Glutamatergic neuron (in vitro differentiated cells): ENCODE measurements at regions not wholly inside any gene's neighbourhood (a gene's known extent, or its start where the extent isn't known, plus 50 kb on each side); places are given as distances from the start of the nearest gene placed in this dataset.
"Not testable (repeated sequence)": the region's sequence is repeated elsewhere in the genome, so short reads cannot be mapped to it uniquely, and the experiment has no call there.

Source experiments
- DNase-seq: peaks from one replicate; pipeline ENCODE4 v3.0.0; 2022
- H3K27ac Mint-ChIP-seq: one replicate; pipeline ENCODE4 v1.8.0; 2020; ENCODE audit warnings: mild to moderate bottlenecking, mixed read lengths, inconsistent platforms; ENCODE audit not compliant: unreplicated experiment
- H3K27me3 Mint-ChIP-seq: one replicate; pipeline ENCODE4 v1.8.0; 2020; ENCODE audit warnings: mild to moderate bottlenecking, moderate library complexity, mixed read lengths, inconsistent platforms; ENCODE audit not compliant: unreplicated experiment
- H3K36me3 Mint-ChIP-seq: one replicate; pipeline ENCODE4 v1.8.0; 2020; ENCODE audit warnings: mild to moderate bottlenecking, mixed read lengths, inconsistent platforms; ENCODE audit not compliant: unreplicated experiment
- H3K4me1 Mint-ChIP-seq: one replicate; pipeline ENCODE4 v1.8.0; 2020; ENCODE audit warnings: mild to moderate bottlenecking, low read depth, mixed read lengths, inconsistent platforms; ENCODE audit not compliant: unreplicated experiment
- H3K4me3 Mint-ChIP-seq: one replicate; pipeline ENCODE4 v1.8.0; 2020; ENCODE audit warnings: mild to moderate bottlenecking, mixed read lengths, inconsistent platforms; ENCODE audit not compliant: unreplicated experiment
- H3K9me3 Mint-ChIP-seq: one replicate; pipeline ENCODE4 v1.8.0; 2020; ENCODE audit warnings: mild to moderate bottlenecking, moderate library complexity, mixed read lengths, inconsistent platforms; ENCODE audit not compliant: unreplicated experiment
- TF ChIP-seq, protein P1 (sequence below): fragments of 200-600 bp; sonication (generic); IDR thresholded peaks from one replicate; pipeline ENCODE4 v1.5.0; 2021; ENCODE audit not compliant: partially characterized antibody, unreplicated experiment

GRCh38 chr10:133014416-133015210, 72.2 kb upstream of the CFAP46 start:
- Mint-ChIP-seq H3K4me1 (no peaks in the 10 kb centered on the region), H3K4me3 (no peak overlapping the region), H3K27ac (no peak overlapping the region), H3K27me3 (peaks cover 9% of the 10 kb centered on the region), H3K36me3 (no peaks in the 10 kb centered on the region), H3K9me3 (peaks cover 6% of the 10 kb centered on the region)
- TF ChIP-seq, protein P1, sequence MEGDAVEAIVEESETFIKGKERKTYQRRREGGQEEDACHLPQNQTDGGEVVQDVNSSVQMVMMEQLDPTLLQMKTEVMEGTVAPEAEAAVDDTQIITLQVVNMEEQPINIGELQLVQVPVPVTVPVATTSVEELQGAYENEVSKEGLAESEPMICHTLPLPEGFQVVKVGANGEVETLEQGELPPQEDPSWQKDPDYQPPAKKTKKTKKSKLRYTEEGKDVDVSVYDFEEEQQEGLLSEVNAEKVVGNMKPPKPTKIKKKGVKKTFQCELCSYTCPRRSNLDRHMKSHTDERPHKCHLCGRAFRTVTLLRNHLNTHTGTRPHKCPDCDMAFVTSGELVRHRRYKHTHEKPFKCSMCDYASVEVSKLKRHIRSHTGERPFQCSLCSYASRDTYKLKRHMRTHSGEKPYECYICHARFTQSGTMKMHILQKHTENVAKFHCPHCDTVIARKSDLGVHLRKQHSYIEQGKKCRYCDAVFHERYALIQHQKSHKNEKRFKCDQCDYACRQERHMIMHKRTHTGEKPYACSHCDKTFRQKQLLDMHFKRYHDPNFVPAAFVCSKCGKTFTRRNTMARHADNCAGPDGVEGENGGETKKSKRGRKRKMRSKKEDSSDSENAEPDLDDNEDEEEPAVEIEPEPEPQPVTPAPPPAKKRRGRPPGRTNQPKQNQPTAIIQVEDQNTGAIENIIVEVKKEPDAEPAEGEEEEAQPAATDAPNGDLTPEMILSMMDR: no peak
- no peak for DNase-seq

DNA sequence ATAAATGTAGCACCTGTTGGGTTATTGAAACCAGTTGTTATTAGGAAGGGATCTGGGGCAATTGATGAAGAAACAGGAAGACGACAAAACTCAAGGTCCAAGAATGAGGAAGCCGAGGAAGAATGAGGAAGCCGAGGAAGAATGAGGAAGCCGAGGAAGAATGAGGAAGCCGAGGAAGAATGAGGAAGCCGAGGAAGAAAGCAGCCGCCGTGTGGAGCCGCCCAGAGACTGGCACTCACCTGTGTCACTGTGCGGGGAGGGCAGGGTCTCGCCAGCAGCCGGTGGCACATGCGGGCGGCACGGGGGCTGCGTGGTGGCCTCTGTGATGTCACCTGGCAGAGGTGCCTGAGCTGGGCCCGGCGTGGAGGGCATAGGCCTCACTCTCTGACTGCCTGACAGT, 71.1 kb upstream of the CFAP46 start:
- Mint-ChIP-seq H3K4me1 (no peaks in the 10 kb centered on the region), H3K27me3 (peaks cover 9% of the 10 kb centered on the region), H3K36me3 (no peaks in the 10 kb centered on the region), H3K9me3 (peaks cover 2% of the 10 kb centered on the region), H3K27ac (no peak overlapping the region), H3K4me3 (no peak overlapping the region)
- TF ChIP-seq, protein P1: no peak
- DNase-seq: no peak

DNA sequence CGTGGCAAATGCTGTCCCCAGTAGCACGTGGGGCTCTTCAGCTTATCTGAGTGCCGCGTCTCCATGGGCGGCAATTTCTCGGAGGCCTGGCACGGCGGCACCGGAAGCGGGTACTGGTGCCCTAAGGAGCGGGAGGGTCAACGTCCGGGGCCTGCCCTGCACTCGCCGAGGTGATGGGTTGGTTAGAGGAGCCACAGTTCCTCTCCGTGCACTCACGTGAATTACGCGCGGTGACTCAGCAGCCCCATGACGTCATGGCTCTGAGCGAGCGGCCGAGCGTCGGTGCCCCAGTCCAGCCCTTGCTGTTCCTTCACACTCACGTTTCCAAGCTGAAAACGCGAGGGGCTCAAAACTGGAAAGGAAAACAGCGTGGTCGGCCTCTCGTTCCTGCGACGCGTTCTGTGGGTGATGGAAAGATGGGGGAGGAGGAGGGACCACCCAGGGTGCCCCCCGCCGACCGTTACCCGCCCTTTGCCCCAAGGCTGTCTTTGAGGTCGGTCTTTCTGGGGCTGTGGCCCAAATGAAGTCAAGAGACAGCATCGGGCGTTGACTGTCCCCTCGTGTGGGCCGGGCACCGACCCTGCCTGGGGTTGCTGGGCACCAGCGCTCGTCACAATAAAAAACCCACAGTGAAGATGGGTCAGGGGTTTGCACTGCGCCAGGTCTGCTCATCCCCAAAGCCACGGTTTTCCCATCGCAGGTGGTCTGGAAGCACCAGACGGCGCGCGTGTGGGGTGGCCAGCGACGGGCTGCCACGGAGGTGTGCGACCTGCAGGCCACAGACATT, 70.4 kb upstream of the CFAP46 start:
- Mint-ChIP-seq H3K27me3 (peaks cover 9% of the 10 kb centered on the region), H3K36me3 (no peaks in the 10 kb centered on the region), H3K4me3 (no peak overlapping the region), H3K9me3 (peaks cover 2% of the 10 kb centered on the region), H3K27ac (no peak overlapping the region), H3K4me1 (no peaks in the 10 kb centered on the region)
- no peak for DNase-seq
- TF ChIP-seq, protein P1: no peak

DNA sequence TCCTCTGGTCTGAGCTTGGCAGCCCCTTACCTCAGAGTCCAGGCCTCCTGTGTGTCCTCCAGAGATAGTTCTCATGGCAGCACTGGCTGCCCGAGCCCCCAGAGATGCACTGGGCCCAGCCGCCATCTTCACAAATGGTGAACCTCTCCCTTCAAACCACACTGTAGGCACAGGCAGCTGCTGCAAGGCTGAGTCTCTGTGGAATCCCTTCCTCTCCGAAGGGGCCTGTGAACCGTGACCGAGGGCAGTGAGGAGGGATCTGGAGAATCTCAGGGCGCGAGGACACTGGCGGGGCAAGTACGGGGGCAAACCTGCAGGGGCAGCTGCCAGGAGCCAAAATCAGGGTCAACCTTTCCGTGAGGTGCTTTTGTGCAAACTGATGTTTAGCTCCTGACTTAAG, 69.5 kb upstream of the CFAP46 start:
- Mint-ChIP-seq H3K4me3 (no peak overlapping the region), H3K27me3 (peaks cover 9% of the 10 kb centered on the region), H3K4me1 (no peaks in the 10 kb centered on the region), H3K27ac (no peak overlapping the region), H3K36me3 (no peaks in the 10 kb centered on the region), H3K9me3 (peaks cover 2% of the 10 kb centered on the region)
- TF ChIP-seq, protein P1: no peak
- DNase-seq: no peak

DNA sequence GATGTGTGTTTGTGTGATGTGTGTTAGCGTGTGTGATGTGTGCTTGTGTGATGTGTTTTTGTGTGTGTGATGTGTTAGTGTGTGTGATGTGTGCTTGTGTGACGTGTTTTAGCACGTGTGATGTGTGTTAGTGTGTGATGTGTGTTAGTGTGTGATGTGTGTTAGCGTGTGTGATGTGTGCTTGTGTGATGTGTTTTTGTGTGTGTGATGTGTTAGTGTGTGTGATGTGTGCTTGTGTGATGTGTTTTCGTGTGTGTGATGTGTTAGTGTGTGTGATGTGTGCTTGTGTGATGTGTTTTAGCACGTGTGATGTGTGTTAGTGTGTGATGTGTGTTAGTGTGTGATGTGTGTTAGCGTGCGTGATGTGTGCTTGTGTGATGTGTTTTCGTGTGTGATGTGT, 69.0 kb upstream of the CFAP46 start:
- not testable (repeated sequence) for H3K4me1 Mint-ChIP-seq, DNase-seq, H3K27ac Mint-ChIP-seq, H3K4me3 Mint-ChIP-seq, H3K36me3 Mint-ChIP-seq, H3K9me3 Mint-ChIP-seq
- peaks cover 10% of the 10 kb centered on the region for H3K27me3 Mint-ChIP-seq

DNA sequence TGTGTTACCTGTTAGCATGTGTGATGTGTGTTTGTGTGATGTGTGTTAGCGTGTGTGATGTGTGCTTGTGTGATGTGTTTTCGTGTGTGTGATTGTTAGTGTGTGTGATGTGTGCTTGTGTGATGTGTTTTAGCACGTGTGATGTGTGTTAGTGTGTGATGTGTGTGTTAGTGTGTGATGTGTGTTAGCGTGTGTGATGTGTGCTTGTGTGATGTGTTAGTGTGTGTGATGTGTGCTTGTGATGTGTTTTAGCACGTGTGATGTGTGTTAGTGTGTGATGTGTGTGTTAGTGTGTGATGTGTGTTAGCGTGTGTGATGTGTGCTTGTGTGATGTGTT, 68.4 kb upstream of the CFAP46 start:
- H3K4me3 Mint-ChIP-seq, H3K9me3 Mint-ChIP-seq: not testable (repeated sequence)
- peaks cover 11% of the 10 kb centered on the region for H3K27me3 Mint-ChIP-seq

More for the DNA sequence above, 68.4 kb upstream of the CFAP46 start:
- not testable (repeated sequence) for H3K36me3 Mint-ChIP-seq, DNase-seq, H3K27ac Mint-ChIP-seq, H3K4me1 Mint-ChIP-seq
